ENCODE measurements at regions not wholly inside any gene's neighbourhood (a gene's known extent, or its start where the extent isn't known, plus 50 kb on each side); places are given as distances from the start of the nearest gene placed in this dataset.

GRCh38 chr11:88404932-88405710 is 67.6 kb upstream of the CTSC start:
- DNase-seq = no peak

DNA sequence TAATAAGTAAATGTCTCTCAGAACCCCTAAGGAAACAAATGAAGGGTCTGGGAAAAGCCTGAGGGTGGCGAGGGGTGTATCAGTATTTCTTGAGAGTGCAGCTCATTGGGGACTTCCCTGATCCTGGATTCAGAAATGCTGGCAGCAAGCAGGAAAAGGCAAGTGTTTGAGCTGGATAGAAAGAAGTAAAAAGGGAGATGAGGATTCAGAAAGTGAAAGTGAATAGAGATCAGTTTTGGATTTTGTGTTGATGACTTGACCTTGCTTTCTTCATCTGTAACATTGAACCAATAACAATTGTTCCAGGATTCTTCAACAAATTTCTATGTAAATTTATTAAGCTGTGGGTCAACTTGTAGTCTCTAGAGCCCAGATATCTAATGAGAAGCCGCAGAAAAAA is 66.9 kb upstream of the CTSC start:
- DNase-seq = no peak

- no peak for DNase-seq
Measured at GRCh38 chr11:88402784-88403183, 65.2 kb upstream of the CTSC start.

DNA sequence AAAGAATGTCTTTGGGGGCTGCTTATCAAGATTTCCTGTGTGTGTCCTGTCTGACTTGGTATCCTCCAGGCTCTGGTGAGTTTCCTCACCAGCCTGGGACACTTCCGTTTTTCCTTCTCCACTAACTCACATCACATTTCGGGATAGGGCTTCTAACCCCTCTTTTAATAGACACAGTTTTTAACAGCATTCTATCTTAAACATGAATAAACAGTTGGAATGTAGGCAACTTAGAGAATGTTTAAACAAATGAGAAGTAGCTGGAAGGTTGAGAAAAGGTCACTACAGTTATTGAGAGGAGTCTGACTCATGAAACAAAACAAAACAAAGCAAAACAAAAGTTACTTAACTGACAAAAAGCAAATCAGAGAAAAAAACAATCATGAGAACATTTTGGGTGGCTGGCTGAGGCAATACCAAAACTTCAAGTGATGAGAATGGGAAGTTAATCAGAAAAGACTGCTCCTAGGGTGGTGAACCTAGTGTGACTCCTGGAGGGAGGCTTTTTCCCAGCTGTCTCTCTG is 64.7 kb upstream of the CTSC start:
- DNase-seq = no peak

- no peak for DNase-seq
Measured at GRCh38 chr11:88398791-88399570, 61.4 kb upstream of the CTSC start.

- no peak for DNase-seq
Measured at GRCh38 chr11:88398372-88398771, 60.8 kb upstream of the CTSC start.

DNA sequence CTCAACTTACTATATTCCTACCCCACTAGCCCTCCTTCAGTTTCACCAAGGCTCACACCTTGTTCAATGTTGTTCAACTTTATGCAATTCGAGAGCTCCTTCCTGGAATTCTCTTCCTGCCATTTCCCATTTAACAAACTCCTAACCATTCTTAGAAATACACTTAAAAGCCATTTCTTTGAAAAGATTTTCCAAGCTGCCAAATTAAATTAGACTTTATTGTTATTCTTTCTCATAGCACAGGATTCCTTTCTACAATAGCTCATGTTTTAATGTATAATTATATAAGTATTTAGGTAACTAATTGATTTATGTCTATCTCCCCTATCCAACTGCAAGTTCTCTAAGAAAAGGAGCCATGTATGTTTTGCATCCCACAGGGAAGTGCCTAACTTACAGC is 52.7 kb upstream of the CTSC start:
- no peak for DNase-seq

- no peak for DNase-seq
Measured at GRCh38 chr11:88387957-88388356, 50.4 kb upstream of the CTSC start.
